Cardiac fibroblast (primary cell): ENCODE measurements at regions not wholly inside any gene's neighbourhood (a gene's known extent, or its start where the extent isn't known, plus 50 kb on each side); places are given as distances from the start of the nearest gene placed in this dataset.
A peak's percentile ranks its signal among the peaks of the same experiment; 100 is the strongest.

Experiments used
- DNase-seq, 2 donors: peaks; one replicate each; pipeline versions ENCODE4 v3.0.0 to v3.0.0-alpha.2; 2010; ENCODE audit warnings: low read depth in 2 of 2
- H3K4me3 ChIP-seq, 2 donors: replicated peaks in 1 of 2; 1 replicate in 1 of 2; 2 replicates in 1 of 2; pipeline ENCODE4 v1.5.1; 2011; ENCODE audit warnings: low read depth in 2 of 2, low read length in 2 of 2, mild to moderate bottlenecking in 2 of 2, moderate library complexity in 1 of 2
- TF ChIP-seq, protein P1 (sequence below): IDR thresholded peaks from one replicate; pipeline ENCODE4 v1.5.1; 2011; ENCODE audit warnings: low read depth, mild to moderate bottlenecking, low read length, inconsistent platforms

- no peak overlapping the region for H3K4me3 ChIP-seq
- DNase-seq, result no peak
- TF ChIP-seq, protein P1, sequence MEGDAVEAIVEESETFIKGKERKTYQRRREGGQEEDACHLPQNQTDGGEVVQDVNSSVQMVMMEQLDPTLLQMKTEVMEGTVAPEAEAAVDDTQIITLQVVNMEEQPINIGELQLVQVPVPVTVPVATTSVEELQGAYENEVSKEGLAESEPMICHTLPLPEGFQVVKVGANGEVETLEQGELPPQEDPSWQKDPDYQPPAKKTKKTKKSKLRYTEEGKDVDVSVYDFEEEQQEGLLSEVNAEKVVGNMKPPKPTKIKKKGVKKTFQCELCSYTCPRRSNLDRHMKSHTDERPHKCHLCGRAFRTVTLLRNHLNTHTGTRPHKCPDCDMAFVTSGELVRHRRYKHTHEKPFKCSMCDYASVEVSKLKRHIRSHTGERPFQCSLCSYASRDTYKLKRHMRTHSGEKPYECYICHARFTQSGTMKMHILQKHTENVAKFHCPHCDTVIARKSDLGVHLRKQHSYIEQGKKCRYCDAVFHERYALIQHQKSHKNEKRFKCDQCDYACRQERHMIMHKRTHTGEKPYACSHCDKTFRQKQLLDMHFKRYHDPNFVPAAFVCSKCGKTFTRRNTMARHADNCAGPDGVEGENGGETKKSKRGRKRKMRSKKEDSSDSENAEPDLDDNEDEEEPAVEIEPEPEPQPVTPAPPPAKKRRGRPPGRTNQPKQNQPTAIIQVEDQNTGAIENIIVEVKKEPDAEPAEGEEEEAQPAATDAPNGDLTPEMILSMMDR, result no peak
Observed at GRCh38 chr5:163997965-163998364, 492.5 kb downstream of the MAT2B start.

DNA sequence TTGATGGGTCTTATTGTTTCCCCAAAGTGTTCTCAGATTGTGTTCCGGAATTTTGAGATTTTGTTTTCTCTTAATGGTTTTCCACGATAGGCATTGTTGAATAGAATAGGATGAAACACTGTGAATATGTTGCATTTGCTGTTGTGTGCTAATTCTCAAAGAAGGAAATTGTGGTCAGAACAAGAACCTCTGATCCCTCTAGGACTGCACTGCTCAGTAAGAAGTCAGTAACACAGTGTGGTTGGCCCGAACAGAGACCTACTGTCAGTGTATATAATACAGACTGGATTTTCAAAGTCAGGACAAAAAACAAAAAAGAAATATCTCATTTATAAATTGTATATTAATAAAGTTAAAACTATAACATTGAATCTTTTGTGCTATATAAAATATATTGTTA lies 494.8 kb downstream of the MAT2B start:
- H3K4me3 ChIP-seq, result no peak overlapping the region
- TF ChIP-seq, protein P1, result no peak
- no peak for DNase-seq

DNA sequence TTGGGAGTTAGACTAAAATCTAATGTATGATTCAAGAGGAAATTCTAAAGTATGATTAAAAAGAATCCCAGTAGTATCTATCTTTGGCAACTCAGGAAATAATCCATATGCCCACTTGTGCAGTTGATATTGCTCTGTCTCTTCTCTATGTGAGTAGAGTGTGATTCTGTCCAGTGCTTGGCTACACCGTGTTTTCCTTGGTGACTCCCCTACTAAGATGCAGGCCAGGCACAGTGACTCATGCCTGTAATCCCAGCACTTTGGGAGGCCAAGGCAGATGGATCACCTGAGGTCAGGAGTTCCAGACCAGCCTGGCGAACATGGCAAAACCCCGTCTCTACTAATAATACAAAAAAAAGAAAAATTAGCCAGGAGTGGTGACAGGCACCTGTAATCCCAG lies 495.4 kb downstream of the MAT2B start:
- H3K4me3 ChIP-seq, result no peak overlapping the region
- DNase-seq, result peak in 1 of 2 donors; percentile 22
- TF ChIP-seq, protein P1, result no peak

GRCh38 chr5:164002214-164002613 lies 496.8 kb downstream of the MAT2B start:
- DNase-seq, result no peak
- TF ChIP-seq, protein P1, result no peak

DNA sequence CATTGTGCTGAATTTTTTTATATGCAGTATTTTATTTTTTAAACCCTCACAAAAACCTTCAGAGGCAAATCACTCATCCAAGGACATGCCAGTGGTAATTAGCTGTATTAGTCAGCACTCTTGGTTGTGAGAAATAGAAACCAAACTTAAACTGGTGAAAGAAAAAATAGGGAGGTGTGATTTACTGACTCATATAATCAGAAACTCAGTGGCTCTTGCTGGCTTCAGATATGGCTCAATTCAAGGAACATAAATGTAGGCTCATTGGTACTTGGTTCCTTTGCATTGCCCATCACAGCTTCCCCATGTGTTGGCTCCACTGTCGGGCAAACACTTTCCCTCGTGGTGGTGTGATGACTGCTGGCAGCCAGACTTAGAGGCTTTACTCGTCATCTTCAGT lies 497.2 kb downstream of the MAT2B start:
- DNase-seq, result peak in 1 of 2 donors; percentile 8

More at GRCh38 chr5:164002214-164002613, 496.8 kb downstream of the MAT2B start:
- no peak overlapping the region for H3K4me3 ChIP-seq

GRCh38 chr5:164005071-164005470 lies 499.7 kb downstream of the MAT2B start:
- TF ChIP-seq, protein P1, result no peak
- DNase-seq, result no peak
- H3K4me3 ChIP-seq, result no peak overlapping the region

More for the DNA sequence above, 497.2 kb downstream of the MAT2B start:
- no peak overlapping the region for H3K4me3 ChIP-seq
- TF ChIP-seq, protein P1, result no peak

GRCh38 chr5:164007064-164007463 lies 501.6 kb downstream of the MAT2B start:
- no peak overlapping the region for H3K4me3 ChIP-seq
- TF ChIP-seq, protein P1, result no peak
- no peak for DNase-seq
